Neural progenitor cell (in vitro differentiated cells): ENCODE measurements at regions not wholly inside any gene's neighbourhood (a gene's known extent, or its start where the extent isn't known, plus 50 kb on each side); places are given as distances from the start of the nearest gene placed in this dataset.
"Not testable (repeated sequence)": the region's sequence is repeated elsewhere in the genome, so short reads cannot be mapped to it uniquely, and the experiment has no call there.

Source experiments
- DNase-seq: peaks from one replicate; pipeline ENCODE4 v3.0.0-alpha.2; 2016; ENCODE audit warnings: low spot score
- H2AFZ ChIP-seq: fragments of 200-600 bp; sonication (generic); replicated peaks from 2 replicates; pipeline ENCODE4 v1.6.1; 2016; ENCODE audit warnings: antibody characterized with exemption
- H3F3A ChIP-seq: fragments of 200-600 bp; sonication (generic); 2 replicates; pipeline ENCODE4 v1.6.1; 2016; ENCODE audit warnings: antibody characterized with exemption, low read depth
- H3K27ac ChIP-seq: fragments of 200-600 bp; sonication (generic); 2 replicates; pipeline ENCODE4 v1.5.1; 2016; ENCODE audit warnings: mild to moderate bottlenecking
- H3K27me3 ChIP-seq: fragments of 200-600 bp; sonication (generic); 2 replicates; pipeline ENCODE4 v1.6.1; 2016; ENCODE audit warnings: mild to moderate bottlenecking, moderate library complexity
- H3K36me3 ChIP-seq: fragments of 200-600 bp; sonication (generic); 2 replicates; pipeline ENCODE4 v1.5.1; 2016
- H3K4me1 ChIP-seq: fragments of 200-600 bp; sonication (generic); 2 replicates; pipeline ENCODE4 v1.6.1; 2016; ENCODE audit warnings: mixed run types
- H3K4me2 ChIP-seq: fragments of 200-600 bp; sonication (generic); 2 replicates; pipeline ENCODE4 v1.6.1; 2016
- H3K4me3 ChIP-seq: fragments of 200-600 bp; sonication (generic); 2 replicates; pipeline ENCODE4 v1.5.1; 2016
- H3K79me2 ChIP-seq: fragments of 200-600 bp; sonication (generic); 2 replicates; pipeline ENCODE4 v1.6.1; 2016; ENCODE audit warnings: low read depth
- H3K9ac ChIP-seq: fragments of 200-600 bp; sonication (generic); 2 replicates; pipeline ENCODE4 v1.6.1; 2016
- H3K9me3 ChIP-seq: fragments of 200-600 bp; sonication (generic); 2 replicates; pipeline ENCODE4 v1.5.1; 2016; ENCODE audit warnings: low read depth
- H4K20me1 ChIP-seq: fragments of 200-600 bp; sonication (generic); 2 replicates; pipeline ENCODE4 v1.6.1; 2016; ENCODE audit warnings: low read depth
- H3K27ac Mint-ChIP-seq: 3 replicates; pipeline ENCODE4 v1.8.0; 2021; ENCODE audit warnings: mixed read lengths
- H3K27me3 Mint-ChIP-seq: 2 replicates; pipeline ENCODE4 v1.8.0; 2022; ENCODE audit warnings: low read depth, mild to moderate bottlenecking, inconsistent platforms, moderate library complexity, mixed read lengths; ENCODE audit not compliant: insufficient read depth
- H3K36me3 Mint-ChIP-seq: 3 replicates; pipeline ENCODE4 v1.8.0; 2021; ENCODE audit warnings: mixed read lengths
- H3K4me1 Mint-ChIP-seq: 3 replicates; pipeline ENCODE4 v1.8.0; 2021; ENCODE audit warnings: mixed read lengths
- H3K4me3 Mint-ChIP-seq: 3 replicates; pipeline ENCODE4 v1.8.0; 2021; ENCODE audit warnings: mild to moderate bottlenecking, moderate library complexity, mixed read lengths
- H3K9me3 Mint-ChIP-seq: 3 replicates; pipeline ENCODE4 v1.8.0; 2020; ENCODE audit warnings: mixed read lengths
- CTCF ChIP-seq: fragments of 200-600 bp; sonication (generic); IDR thresholded peaks from 2 replicates; pipeline ENCODE4 v1.5.1; 2017; ENCODE audit warnings: antibody characterized with exemption, mild to moderate bottlenecking
- EZH2 ChIP-seq: fragments of 200-600 bp; sonication (generic); IDR thresholded peaks from 2 replicates; pipeline ENCODE4 v1.6.1; 2017; ENCODE audit warnings: antibody characterized with exemption, mild to moderate bottlenecking, moderate library complexity
- EZH2phosphoT487 ChIP-seq: fragments of 200-600 bp; sonication (generic); IDR thresholded peaks from 2 replicates; pipeline ENCODE4 v1.6.1; 2017; ENCODE audit warnings: antibody characterized with exemption

GRCh38 chr6:147684906-147685305, 176.4 kb downstream of the SAMD5 start:
- H3K4me1 ChIP-seq = no peaks in the 10 kb centered on the region
- no peak overlapping the region for H2AFZ ChIP-seq
- H3K27ac Mint-ChIP-seq = no peak overlapping the region
- no peaks in the 10 kb centered on the region for H3K36me3 Mint-ChIP-seq
- no peaks in the 10 kb centered on the region for H3F3A ChIP-seq
- no peak overlapping the region for H3K4me3 Mint-ChIP-seq
- H3K27me3 Mint-ChIP-seq = no peaks in the 10 kb centered on the region
- H3K27ac ChIP-seq = no peak overlapping the region
- no peaks in the 10 kb centered on the region for H3K79me2 ChIP-seq
- H4K20me1 ChIP-seq = no peaks in the 10 kb centered on the region
- DNase-seq = no peak
- no peak overlapping the region for H3K9ac ChIP-seq
- no peak overlapping the region for H3K4me2 ChIP-seq
- no peaks in the 10 kb centered on the region for H3K4me1 Mint-ChIP-seq
- H3K9me3 ChIP-seq = no peaks in the 10 kb centered on the region
- H3K27me3 ChIP-seq = no peaks in the 10 kb centered on the region
- no peaks in the 10 kb centered on the region for H3K36me3 ChIP-seq
- peaks cover 4% of the 10 kb centered on the region for H3K9me3 Mint-ChIP-seq
- H3K4me3 ChIP-seq = no peak overlapping the region
- TF ChIP-seq EZH2 (no peak), EZH2phosphoT487 (no peak), CTCF (no peak)

DNA sequence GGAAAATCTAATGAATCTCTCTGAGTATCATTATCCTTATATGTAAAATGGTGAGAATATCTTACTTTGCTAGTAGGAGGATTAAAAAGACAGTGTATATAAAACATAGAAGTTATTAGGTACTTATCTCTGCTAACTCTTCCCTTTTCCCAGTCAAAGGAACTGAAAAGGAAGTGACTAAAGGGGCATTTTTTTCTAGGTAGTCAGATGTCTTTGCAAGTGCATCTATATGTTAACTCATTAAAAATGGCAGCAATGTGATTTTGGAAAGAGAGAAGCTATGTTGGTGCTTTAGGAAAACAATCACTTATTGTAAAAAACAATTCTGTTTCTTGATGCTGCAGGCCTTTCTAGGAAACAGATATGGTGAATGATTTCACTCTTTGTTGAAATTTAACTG, 180.9 kb downstream of the SAMD5 start:
- Mint-ChIP-seq H3K36me3 (no peaks in the 10 kb centered on the region), H3K9me3 (peaks cover 4% of the 10 kb centered on the region), H3K27me3 (no peaks in the 10 kb centered on the region), H3K4me1 (peaks cover 3% of the 10 kb centered on the region), H3K4me3 (no peak overlapping the region), H3K27ac (no peak overlapping the region)
- Histone ChIP-seq H3K9ac (no peak overlapping the region), H4K20me1 (no peaks in the 10 kb centered on the region), H3K79me2 (no peaks in the 10 kb centered on the region), H3K4me3 (no peak overlapping the region), H3K36me3 (no peaks in the 10 kb centered on the region), H3F3A (no peaks in the 10 kb centered on the region), H3K9me3 (no peaks in the 10 kb centered on the region), H2AFZ (no peak overlapping the region), H3K4me1 (no peaks in the 10 kb centered on the region), H3K27me3 (no peaks in the 10 kb centered on the region), H3K4me2 (no peak overlapping the region), H3K27ac (no peak overlapping the region)
- TF ChIP-seq EZH2phosphoT487 = no peak
- no peak for TF ChIP-seq EZH2
- no peak for TF ChIP-seq CTCF
- no peak for DNase-seq

- Histone ChIP-seq H4K20me1 (no peaks in the 10 kb centered on the region), H3F3A (no peaks in the 10 kb centered on the region), H3K9me3 (no peaks in the 10 kb centered on the region), H3K36me3 (no peaks in the 10 kb centered on the region), H3K4me2 (no peak overlapping the region), H3K27ac (no peak overlapping the region), H3K9ac (no peak overlapping the region), H3K79me2 (no peaks in the 10 kb centered on the region), H3K27me3 (no peaks in the 10 kb centered on the region), H3K4me1 (no peaks in the 10 kb centered on the region), H3K4me3 (no peak overlapping the region), H2AFZ (no peak overlapping the region)
- H3K9me3 Mint-ChIP-seq = peaks cover 4% of the 10 kb centered on the region
- no peaks in the 10 kb centered on the region for H3K27me3 Mint-ChIP-seq
- H3K36me3 Mint-ChIP-seq = no peaks in the 10 kb centered on the region
- H3K4me3 Mint-ChIP-seq = no peak overlapping the region
- H3K4me1 Mint-ChIP-seq = peaks cover 3% of the 10 kb centered on the region
- DNase-seq = no peak
- TF ChIP-seq EZH2 = no peak
- no peak for TF ChIP-seq CTCF
- no peak for TF ChIP-seq EZH2phosphoT487
- no peak overlapping the region for H3K27ac Mint-ChIP-seq
These were observed 183.0 kb downstream of the SAMD5 start for GRCh38 chr6:147691446-147691845.

GRCh38 chr6:147693181-147693580, 184.7 kb downstream of the SAMD5 start:
- Mint-ChIP-seq H3K36me3 (peaks cover under 1% of the 10 kb centered on the region), H3K27ac (no peak overlapping the region), H3K9me3 (peaks cover 3% of the 10 kb centered on the region), H3K4me3 (no peak overlapping the region), H3K4me1 (peaks cover 3% of the 10 kb centered on the region), H3K27me3 (no peaks in the 10 kb centered on the region)
- Histone ChIP-seq H3K27me3 (no peaks in the 10 kb centered on the region), H2AFZ (no peak overlapping the region), H3K36me3 (no peaks in the 10 kb centered on the region), H3K4me1 (no peaks in the 10 kb centered on the region), H3K27ac (no peak overlapping the region), H3K9me3 (no peaks in the 10 kb centered on the region), H3K4me2 (no peak overlapping the region), H4K20me1 (no peaks in the 10 kb centered on the region), H3F3A (no peaks in the 10 kb centered on the region), H3K9ac (no peak overlapping the region), H3K4me3 (no peak overlapping the region), H3K79me2 (no peaks in the 10 kb centered on the region)
- no peak for DNase-seq
- no peak for TF ChIP-seq EZH2
- TF ChIP-seq CTCF = no peak
- no peak for TF ChIP-seq EZH2phosphoT487

DNA sequence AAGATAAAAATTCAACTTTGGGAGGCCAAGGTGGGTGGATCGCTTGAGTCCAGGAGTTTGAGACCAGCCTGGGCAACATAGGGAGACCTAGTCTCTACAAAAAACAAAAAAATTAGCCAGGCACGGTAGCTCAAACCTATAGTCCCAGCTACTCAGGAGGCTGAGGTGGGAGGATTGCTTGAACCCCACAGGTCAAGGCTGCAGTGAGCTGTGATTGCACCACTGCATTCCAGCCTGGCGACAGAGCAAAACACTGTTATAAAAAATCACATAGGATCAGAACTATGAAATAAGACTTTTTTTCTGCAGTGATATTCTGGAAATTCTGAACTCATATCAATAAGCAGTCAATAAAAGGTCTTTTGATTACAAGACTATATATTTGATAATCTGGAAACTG, 186.1 kb downstream of the SAMD5 start:
- not testable (repeated sequence) for H3F3A ChIP-seq, H3K4me3 ChIP-seq, DNase-seq, H3K9me3 ChIP-seq, H2AFZ ChIP-seq, H3K4me1 ChIP-seq, H3K9me3 Mint-ChIP-seq, H3K79me2 ChIP-seq, H3K27me3 Mint-ChIP-seq, H3K9ac ChIP-seq, H3K27me3 ChIP-seq, H3K4me3 Mint-ChIP-seq, H3K36me3 Mint-ChIP-seq, H3K27ac Mint-ChIP-seq, H3K4me2 ChIP-seq, H4K20me1 ChIP-seq, H3K36me3 ChIP-seq, H3K27ac ChIP-seq
- peaks cover 11% of the 10 kb centered on the region for H3K4me1 Mint-ChIP-seq
